SU-DHL-6 (cell line): ENCODE measurements at regions not wholly inside any gene's neighbourhood (a gene's known extent, or its start where the extent isn't known, plus 50 kb on each side); places are given as distances from the start of the nearest gene placed in this dataset.

ENCODE experiments used
- H2AFZ ChIP-seq: fragments of 200-600 bp; sonication (generic); 2 replicates; pipeline ENCODE4 v1.6.1; 2014; ENCODE audit warnings: low read depth, mild to moderate bottlenecking, moderate library complexity, mixed read lengths, antibody characterized with exemption, low read length; ENCODE audit not compliant: severe bottlenecking
- H3F3A ChIP-seq: fragments of 200-600 bp; shearing (Covaris generic); 2 replicates; pipeline ENCODE4 v1.6.0; 2016; ENCODE audit warnings: antibody characterized with exemption, mild to moderate bottlenecking; ENCODE audit not compliant: insufficient read depth
- H3K27ac ChIP-seq: fragments of 200-600 bp; sonication (generic); 2 replicates; pipeline ENCODE4 v1.5.1; 2016; ENCODE audit warnings: low read depth, mild to moderate bottlenecking, low read length, moderate library complexity, mixed read lengths
- H3K27me3 ChIP-seq: fragments of 200-600 bp; sonication (generic), shearing (Covaris generic); 2 replicates; pipeline ENCODE4 v1.6.0; 2014; ENCODE audit warnings: mild to moderate bottlenecking, low read length
- H3K36me3 ChIP-seq: fragments of 200-600 bp; sonication (generic); 2 replicates; pipeline ENCODE4 v1.6.1; 2014; ENCODE audit warnings: mild to moderate bottlenecking, low read length, mixed read lengths
- H3K4me2 ChIP-seq: fragments of 300-600, 200-600 bp; shearing (Covaris generic), sonication (generic); 2 replicates; pipeline ENCODE4 v1.6.0; 2014; ENCODE audit warnings: low read length, low read depth, mild to moderate bottlenecking; ENCODE audit not compliant: poor library complexity, severe bottlenecking
- H3K4me3 ChIP-seq: fragments of 200-600 bp; sonication (generic); 2 replicates; pipeline ENCODE4 v1.5.1; 2014; ENCODE audit warnings: antibody characterized with exemption, low read length, mild to moderate bottlenecking, mixed read lengths; ENCODE audit not compliant: insufficient read depth, poor library complexity, severe bottlenecking
- H3K79me2 ChIP-seq: fragments of 200-600 bp; sonication (generic); 2 replicates; pipeline ENCODE4 v1.6.1; 2014; ENCODE audit warnings: mild to moderate bottlenecking, low read length, moderate library complexity; ENCODE audit not compliant: insufficient read depth
- H3K9ac ChIP-seq: fragments of 200-600 bp; sonication (generic); 2 replicates; pipeline ENCODE4 v1.7.0; 2014; ENCODE audit warnings: mild to moderate bottlenecking, low read length
- H3K9me2 ChIP-seq: fragments of 200-600 bp; sonication (generic); replicated peaks from 2 replicates; pipeline ENCODE4 v1.6.1; 2014; ENCODE audit warnings: low read length; ENCODE audit not compliant: insufficient read depth
- H3K9me3 ChIP-seq: fragments of 200-600 bp; sonication (generic); 2 replicates; pipeline ENCODE4 v1.6.1; 2014; ENCODE audit warnings: low read length, mixed read lengths; ENCODE audit not compliant: insufficient read depth
- H4K20me1 ChIP-seq: fragments of 200-600 bp; sonication (generic); 2 replicates; pipeline ENCODE4 v1.6.1; 2014; ENCODE audit warnings: low read depth, mild to moderate bottlenecking, antibody characterized with exemption, low read length, moderate library complexity, mixed read lengths
- CTCF ChIP-seq: fragments of 200-600 bp; sonication (generic); IDR thresholded peaks from one replicate; pipeline ENCODE4 v1.5.1; 2017; ENCODE audit warnings: antibody characterized with exemption, mild to moderate bottlenecking, low read length, moderate library complexity; ENCODE audit not compliant: insufficient read depth, poor library complexity, severe bottlenecking
- EZH2phosphoT487 ChIP-seq: fragments of 200-600 bp; sonication (generic), shearing (Covaris generic); conservative IDR thresholded peaks from 2 replicates; pipeline ENCODE4 v1.6.1; 2018; ENCODE audit warnings: mild to moderate bottlenecking, antibody characterized with exemption, low read length, moderate library complexity, mixed read lengths

- no peaks in the 10 kb centered on the region; the same call in 1 of the 2 replicates for H3K36me3 ChIP-seq
- H4K20me1 ChIP-seq, result no peaks in the 10 kb centered on the region
- no peak overlapping the region for H3K4me2 ChIP-seq
- no peak overlapping the region for H2AFZ ChIP-seq
- no peaks in the 10 kb centered on the region for H3K79me2 ChIP-seq
- no peaks in the 10 kb centered on the region for H3K9me2 ChIP-seq
- H3K27me3 ChIP-seq, result no peaks in the 10 kb centered on the region
- no peak overlapping the region for H3K9ac ChIP-seq
- H3K27ac ChIP-seq, result no peak overlapping the region
- peaks cover 28% of the 10 kb centered on the region; the same call in 1 of the 2 replicates for H3K9me3 ChIP-seq
- peak overlapping the region; percentile 22 for H3K4me3 ChIP-seq
- TF ChIP-seq CTCF, result no peak
- TF ChIP-seq EZH2phosphoT487, result no peak
- no peaks in the 10 kb centered on the region for H3F3A ChIP-seq
Measured at GRCh38 chr3:84223512-84223911, 735.3 kb upstream of the CADM2 start.

- no peak overlapping the region for H3K4me3 ChIP-seq
- no peak overlapping the region for H2AFZ ChIP-seq
- H3K79me2 ChIP-seq, result no peaks in the 10 kb centered on the region
- no peak overlapping the region for H3K9ac ChIP-seq
- H3K4me2 ChIP-seq, result no peak overlapping the region
- no peaks in the 10 kb centered on the region for H3F3A ChIP-seq
- no peaks in the 10 kb centered on the region for H3K27me3 ChIP-seq
- no peak overlapping the region for H3K27ac ChIP-seq
- H4K20me1 ChIP-seq, result no peaks in the 10 kb centered on the region
- no peaks in the 10 kb centered on the region for H3K9me2 ChIP-seq
- H3K9me3 ChIP-seq, result peaks cover 28% of the 10 kb centered on the region; the same call in 1 of the 2 replicates
- no peaks in the 10 kb centered on the region; the same call in 1 of the 2 replicates for H3K36me3 ChIP-seq
- TF ChIP-seq EZH2phosphoT487, result no peak
- no peak for TF ChIP-seq CTCF
Measured at GRCh38 chr3:84224262-84224661, 734.5 kb upstream of the CADM2 start.

GRCh38 chr3:84236261-84236660 is 722.5 kb upstream of the CADM2 start:
- Histone ChIP-seq H3K27me3 (no peaks in the 10 kb centered on the region), H3F3A (no peaks in the 10 kb centered on the region), H3K4me3 (no peak overlapping the region), H2AFZ (no peak overlapping the region), H4K20me1 (no peaks in the 10 kb centered on the region), H3K9me2 (no peaks in the 10 kb centered on the region), H3K9me3 (no peaks in the 10 kb centered on the region; the same call in 1 of the 2 replicates), H3K9ac (no peak overlapping the region), H3K4me2 (peak overlapping the region; percentile 25), H3K27ac (no peak overlapping the region), H3K79me2 (no peaks in the 10 kb centered on the region), H3K36me3 (0 out of 2 replicates have a peak, but pooled peaks cover 6% of the 10 kb centered on the region)
- TF ChIP-seq CTCF (no peak), EZH2phosphoT487 (no peak)
